Transverse colon (tissue), 3 donors: ENCODE measurements at regions not wholly inside any gene's neighbourhood (a gene's known extent, or its start where the extent isn't known, plus 50 kb on each side); places are given as distances from the start of the nearest gene placed in this dataset.
"Not testable (repeated sequence)": the region's sequence is repeated elsewhere in the genome, so short reads cannot be mapped to it uniquely, and the experiment has no call there.

Source experiments
- CTCF ChIP-seq, 5 experiments: fragments of 200-600 bp in 3 of 5; fragments of 450-650 bp in 2 of 5; sonication (generic) in 3 of 5; IDR thresholded peaks; 1 replicate in 2 of 5; 2 replicates in 3 of 5; pipeline ENCODE4 v1.5.1; 2016 to 2017; ENCODE audit warnings: antibody characterized with exemption in 5 of 5, inconsistent platforms in 3 of 5, mild to moderate bottlenecking in 2 of 5, moderate library complexity in 1 of 5
- EP300 ChIP-seq: sonication (generic); formaldehyde crosslinking; IDR thresholded peaks from one replicate; pipeline ENCODE4 v1.6.1; 2017; ENCODE audit warnings: antibody characterized with exemption, low read depth

- not testable (repeated sequence) for TF ChIP-seq CTCF (IDR thresholded peaks at IDR 0.05); EP300
Observed at GRCh38 chr4:120550624-120551220, 371.8 kb downstream of the PRDM5 start.
